H1 (cell line): ENCODE measurements at regions not wholly inside any gene's neighbourhood (a gene's known extent, or its start where the extent isn't known, plus 50 kb on each side); places are given as distances from the start of the nearest gene placed in this dataset.

ENCODE experiments used
- ASH2L ChIP-seq: fragments of 200-600, 300-600 bp; sonication (generic); IDR thresholded peaks from one replicate; pipeline ENCODE4 v1.7.1; 2017; ENCODE audit warnings: low read length
- ATF3 ChIP-seq: IDR thresholded peaks from 2 replicates; pipeline ENCODE4 v1.6.1; 2011; ENCODE audit warnings: low read depth, mild to moderate bottlenecking, low read length; ENCODE audit not compliant: insufficient read depth
- CTBP2 ChIP-seq: IDR thresholded peaks from 2 replicates; pipeline ENCODE4 v1.7.0; 2011; ENCODE audit warnings: borderline replicate concordance, mild to moderate bottlenecking, moderate library complexity, mixed read lengths, low read length; ENCODE audit not compliant: insufficient read depth, insufficient read length
- RFX5 ChIP-seq: IDR thresholded peaks from 2 replicates; pipeline ENCODE4 v1.6.1; 2011; ENCODE audit warnings: low read depth, low read length, improper control_type of control experiment, borderline replicate concordance
- TEAD4 ChIP-seq: IDR thresholded peaks from 2 replicates; pipeline ENCODE4 v1.6.1; 2012; ENCODE audit warnings: low read depth, low read length, inconsistent platforms, mixed read lengths

GRCh38 chr1:193890935-193891334, 704.5 kb upstream of the B3GALT2 start (continued):
- TF ChIP-seq RFX5 (no peak), TEAD4 (no peak), CTBP2 (no peak), ASH2L (no peak), ATF3 (no peak)
